Transverse colon (tissue), 3 donors: ENCODE measurements at regions not wholly inside any gene's neighbourhood (a gene's known extent, or its start where the extent isn't known, plus 50 kb on each side); places are given as distances from the start of the nearest gene placed in this dataset.

Experiments used
- EP300 ChIP-seq: sonication (generic); formaldehyde crosslinking; IDR thresholded peaks from one replicate; pipeline ENCODE4 v1.6.1; 2017; ENCODE audit warnings: antibody characterized with exemption, low read depth
- POLR2A ChIP-seq: fragments of 450-650 bp; IDR thresholded peaks from one replicate; pipeline ENCODE4 v1.6.1; 2016; ENCODE audit warnings: antibody characterized with exemption, mild to moderate bottlenecking, moderate library complexity
- TF ChIP-seq, protein P1 (sequence below), 5 experiments: fragments of 200-600 bp in 3 of 5; fragments of 450-650 bp in 2 of 5; sonication (generic) in 3 of 5; IDR thresholded peaks; 1 replicate in 2 of 5; 2 replicates in 3 of 5; pipeline ENCODE4 v1.5.1; 2016 to 2017; ENCODE audit warnings: antibody characterized with exemption in 5 of 5, inconsistent platforms in 3 of 5, mild to moderate bottlenecking in 2 of 5, moderate library complexity in 1 of 5

DNA sequence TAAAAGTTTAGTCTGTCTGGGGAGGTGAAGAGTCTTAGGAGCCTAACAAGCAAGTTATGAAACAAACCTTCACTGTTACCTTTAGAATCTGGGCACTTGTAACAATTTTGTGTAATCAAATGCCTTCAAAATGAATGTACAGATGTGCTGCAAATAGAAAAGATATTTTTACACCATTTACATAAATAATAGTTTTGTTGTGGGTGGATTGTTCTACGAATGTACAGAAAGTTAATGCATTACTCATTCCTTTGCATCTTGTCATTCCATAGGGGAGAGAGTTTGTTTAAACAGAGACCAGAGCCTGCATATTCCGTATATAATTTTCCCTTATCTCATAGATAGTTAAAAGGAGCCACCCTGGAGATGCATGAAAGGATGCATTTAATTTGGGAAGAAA is 576.9 kb upstream of the SGCD start:
- TF ChIP-seq, protein P1, sequence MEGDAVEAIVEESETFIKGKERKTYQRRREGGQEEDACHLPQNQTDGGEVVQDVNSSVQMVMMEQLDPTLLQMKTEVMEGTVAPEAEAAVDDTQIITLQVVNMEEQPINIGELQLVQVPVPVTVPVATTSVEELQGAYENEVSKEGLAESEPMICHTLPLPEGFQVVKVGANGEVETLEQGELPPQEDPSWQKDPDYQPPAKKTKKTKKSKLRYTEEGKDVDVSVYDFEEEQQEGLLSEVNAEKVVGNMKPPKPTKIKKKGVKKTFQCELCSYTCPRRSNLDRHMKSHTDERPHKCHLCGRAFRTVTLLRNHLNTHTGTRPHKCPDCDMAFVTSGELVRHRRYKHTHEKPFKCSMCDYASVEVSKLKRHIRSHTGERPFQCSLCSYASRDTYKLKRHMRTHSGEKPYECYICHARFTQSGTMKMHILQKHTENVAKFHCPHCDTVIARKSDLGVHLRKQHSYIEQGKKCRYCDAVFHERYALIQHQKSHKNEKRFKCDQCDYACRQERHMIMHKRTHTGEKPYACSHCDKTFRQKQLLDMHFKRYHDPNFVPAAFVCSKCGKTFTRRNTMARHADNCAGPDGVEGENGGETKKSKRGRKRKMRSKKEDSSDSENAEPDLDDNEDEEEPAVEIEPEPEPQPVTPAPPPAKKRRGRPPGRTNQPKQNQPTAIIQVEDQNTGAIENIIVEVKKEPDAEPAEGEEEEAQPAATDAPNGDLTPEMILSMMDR (IDR thresholded peaks at IDR 0.05) = no peak
- TF ChIP-seq EP300 = no peak
- TF ChIP-seq POLR2A = no peak
